Muscle layer of duodenum (tissue), 2 donors: ENCODE measurements at regions not wholly inside any gene's neighbourhood (a gene's known extent, or its start where the extent isn't known, plus 50 kb on each side); places are given as distances from the start of the nearest gene placed in this dataset.

Source experiments
- H3K27ac ChIP-seq: one replicate; pipeline ENCODE4 v1.7.0; 2013; ENCODE audit warnings: mild to moderate bottlenecking, low read length
- H3K27me3 ChIP-seq: one replicate; pipeline ENCODE4 v1.7.0; 2013; ENCODE audit warnings: low read depth, mild to moderate bottlenecking, control low read depth, low read length
- H3K36me3 ChIP-seq, 2 donors: one replicate each; pipeline ENCODE4 v1.7.0; 2013; ENCODE audit warnings: low read length in 2 of 2, control low read depth in 1 of 2, mild to moderate bottlenecking in 1 of 2; ENCODE audit not compliant: insufficient read depth in 2 of 2, control insufficient read depth in 1 of 2
- H3K4me1 ChIP-seq, 2 donors: one replicate each; pipeline ENCODE4 v1.7.0; 2013; ENCODE audit warnings: low read length in 2 of 2, mild to moderate bottlenecking in 2 of 2, control low read depth in 1 of 2, moderate library complexity in 1 of 2; ENCODE audit not compliant: insufficient read depth in 2 of 2, control insufficient read depth in 1 of 2
- H3K4me3 ChIP-seq, 2 donors: one replicate each; pipeline ENCODE4 v1.7.0; 2013; ENCODE audit warnings: low read length in 2 of 2, low read depth in 1 of 2, mild to moderate bottlenecking in 1 of 2
- H3K9me3 ChIP-seq, 2 donors: one replicate each; pipeline ENCODE4 v1.7.0; 2013; ENCODE audit warnings: low read length in 2 of 2, control low read depth in 1 of 2, mild to moderate bottlenecking in 1 of 2; ENCODE audit not compliant: control insufficient read depth in 1 of 2
- donor health status: healthy.

DNA sequence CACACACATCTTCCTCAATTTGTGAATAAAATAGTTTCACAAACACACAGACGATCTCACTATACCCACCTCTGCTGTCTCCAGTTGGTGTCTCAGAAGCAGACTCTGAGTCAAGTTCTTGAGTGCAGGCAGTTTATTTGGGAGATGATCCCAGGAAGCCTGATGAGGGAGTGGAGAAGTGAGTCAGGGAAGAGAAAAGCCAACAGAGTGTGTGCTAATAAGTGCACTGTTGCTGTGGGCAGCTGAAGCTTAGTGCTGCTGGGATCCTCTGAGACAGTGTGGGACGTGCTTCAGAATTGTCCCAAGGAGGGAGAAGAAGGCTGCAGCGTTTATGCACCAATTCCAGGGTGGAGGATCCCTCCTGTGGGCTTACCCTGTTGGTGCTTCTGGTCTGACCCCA, 423.2 kb upstream of the C16orf82 start:
- H3K4me3 ChIP-seq = no peak overlapping the region
- no peaks in the 10 kb centered on the region for H3K4me1 ChIP-seq

GRCh38 chr16:26644912-26645543, 421.7 kb upstream of the C16orf82 start:
- no peaks in the 10 kb centered on the region for H3K4me1 ChIP-seq
- no peak overlapping the region for H3K4me3 ChIP-seq
- H3K9me3 ChIP-seq = no peaks in the 10 kb centered on the region
- no peak overlapping the region for H3K27ac ChIP-seq
- H3K27me3 ChIP-seq = no peaks in the 10 kb centered on the region
- no peaks in the 10 kb centered on the region for H3K36me3 ChIP-seq

More for the DNA sequence above, 423.2 kb upstream of the C16orf82 start:
- H3K36me3 ChIP-seq = no peaks in the 10 kb centered on the region
- no peak overlapping the region for H3K27ac ChIP-seq
- H3K27me3 ChIP-seq = no peaks in the 10 kb centered on the region
- no peaks in the 10 kb centered on the region for H3K9me3 ChIP-seq

GRCh38 chr16:26645614-26646013, 421.1 kb upstream of the C16orf82 start:
- Histone ChIP-seq H3K27ac (no peak overlapping the region), H3K4me3 (no peak overlapping the region), H3K4me1 (no peaks in the 10 kb centered on the region), H3K36me3 (no peaks in the 10 kb centered on the region), H3K9me3 (no peaks in the 10 kb centered on the region), H3K27me3 (no peaks in the 10 kb centered on the region)

- H3K27ac ChIP-seq = no peak overlapping the region
- no peak overlapping the region for H3K4me3 ChIP-seq
These were observed 418.9 kb upstream of the C16orf82 start for GRCh38 chr16:26647870-26648269.

GRCh38 chr16:26648851-26649250, 417.9 kb upstream of the C16orf82 start:
- Histone ChIP-seq H3K9me3 (no peaks in the 10 kb centered on the region), H3K4me3 (no peak overlapping the region), H3K36me3 (no peaks in the 10 kb centered on the region), H3K27ac (no peak overlapping the region), H3K27me3 (no peaks in the 10 kb centered on the region), H3K4me1 (no peaks in the 10 kb centered on the region)

More at GRCh38 chr16:26647870-26648269, 418.9 kb upstream of the C16orf82 start:
- Histone ChIP-seq H3K36me3 (no peaks in the 10 kb centered on the region), H3K4me1 (no peaks in the 10 kb centered on the region), H3K27me3 (no peaks in the 10 kb centered on the region), H3K9me3 (no peaks in the 10 kb centered on the region)

DNA sequence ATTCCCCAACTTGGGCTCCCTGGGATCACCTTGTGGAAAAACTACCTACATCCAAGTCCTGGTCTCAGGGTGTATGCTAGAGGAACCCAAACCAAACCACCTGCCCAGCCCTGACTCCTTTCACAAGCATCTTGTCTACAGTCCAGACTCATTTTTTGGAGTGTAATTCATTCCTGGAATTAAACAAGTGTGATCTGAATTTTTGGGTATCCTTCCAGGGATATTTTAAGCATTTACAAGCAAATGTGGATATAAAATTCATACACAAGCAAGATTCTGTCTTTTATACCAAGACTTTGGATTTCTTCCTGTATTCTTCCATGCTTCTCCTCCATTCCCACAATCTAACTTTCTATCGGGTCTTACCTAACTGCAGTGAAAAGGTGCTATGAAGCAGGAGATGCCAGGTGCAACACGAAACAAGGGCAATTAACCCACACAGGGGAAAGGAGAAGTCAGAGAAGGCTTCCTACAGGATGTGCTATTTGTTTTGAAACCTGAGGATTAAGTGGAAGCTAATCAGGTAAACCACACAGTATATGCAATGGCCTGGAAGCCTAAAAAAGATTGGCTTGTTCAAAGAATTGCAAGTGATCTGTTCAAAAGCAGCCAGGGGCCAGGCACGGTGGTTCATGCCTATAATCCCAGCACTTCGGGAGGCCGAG, 417.2 kb upstream of the C16orf82 start:
- H3K27me3 ChIP-seq = no peaks in the 10 kb centered on the region
- H3K27ac ChIP-seq = no peak overlapping the region
- no peak overlapping the region for H3K4me3 ChIP-seq
- no peaks in the 10 kb centered on the region for H3K4me1 ChIP-seq
- no peaks in the 10 kb centered on the region for H3K9me3 ChIP-seq
- no peaks in the 10 kb centered on the region for H3K36me3 ChIP-seq

DNA sequence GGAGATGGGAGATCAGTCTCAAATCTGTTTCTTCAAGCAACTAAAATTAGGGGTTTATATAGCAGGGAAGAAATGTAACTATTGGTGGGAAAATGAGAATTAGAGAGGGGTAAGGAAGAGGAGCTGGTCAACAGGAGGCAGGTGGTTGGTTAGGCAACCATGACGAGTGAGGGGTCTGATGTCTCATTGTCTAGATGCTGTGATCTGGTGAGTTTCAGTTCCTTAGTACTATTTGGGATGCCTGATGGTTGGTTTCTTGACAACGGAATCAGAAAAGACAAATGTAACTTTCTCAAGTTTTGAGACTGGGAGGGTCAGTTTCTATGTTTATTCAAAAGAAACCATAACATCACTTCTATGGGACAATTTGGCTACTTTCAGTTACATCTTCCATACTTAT, 415.3 kb upstream of the C16orf82 start:
- peaks cover 0 to 2% of the 10 kb centered on the region in 2 donors for H3K9me3 ChIP-seq
- no peaks in the 10 kb centered on the region for H3K36me3 ChIP-seq
- no peaks in the 10 kb centered on the region for H3K27me3 ChIP-seq
- no peak overlapping the region for H3K4me3 ChIP-seq
- H3K4me1 ChIP-seq = no peaks in the 10 kb centered on the region
- H3K27ac ChIP-seq = no peak overlapping the region

DNA sequence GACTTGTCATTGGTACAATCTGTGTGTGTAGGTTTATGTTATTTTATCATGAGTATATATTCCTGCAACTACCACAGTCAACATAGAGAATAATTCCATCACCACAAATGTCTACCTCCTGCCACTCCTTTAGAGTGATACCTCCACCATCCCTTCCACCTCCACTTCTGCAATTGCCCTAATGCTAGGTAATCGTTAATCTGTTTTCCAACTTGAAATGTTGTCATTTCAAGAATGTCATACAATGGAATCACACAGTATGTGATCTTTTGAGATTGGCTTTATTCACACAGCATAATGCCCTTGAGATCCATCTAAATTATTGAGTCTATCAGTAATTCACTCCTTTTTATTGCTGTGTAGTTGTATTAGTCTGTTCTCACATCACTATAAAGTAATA, 414.8 kb upstream of the C16orf82 start:
- Histone ChIP-seq H3K36me3 (no peaks in the 10 kb centered on the region), H3K27ac (no peak overlapping the region), H3K4me3 (no peak overlapping the region), H3K27me3 (no peaks in the 10 kb centered on the region), H3K4me1 (no peaks in the 10 kb centered on the region), H3K9me3 (peaks cover 0 to 3% of the 10 kb centered on the region in 2 donors)

GRCh38 chr16:26658486-26658885, 408.2 kb upstream of the C16orf82 start:
- Histone ChIP-seq H3K4me1 (no peaks in the 10 kb centered on the region), H3K9me3 (peaks cover 0 to 11% of the 10 kb centered on the region in 2 donors), H3K36me3 (no peaks in the 10 kb centered on the region), H3K27me3 (no peaks in the 10 kb centered on the region), H3K4me3 (no peak overlapping the region), H3K27ac (no peak overlapping the region)

DNA sequence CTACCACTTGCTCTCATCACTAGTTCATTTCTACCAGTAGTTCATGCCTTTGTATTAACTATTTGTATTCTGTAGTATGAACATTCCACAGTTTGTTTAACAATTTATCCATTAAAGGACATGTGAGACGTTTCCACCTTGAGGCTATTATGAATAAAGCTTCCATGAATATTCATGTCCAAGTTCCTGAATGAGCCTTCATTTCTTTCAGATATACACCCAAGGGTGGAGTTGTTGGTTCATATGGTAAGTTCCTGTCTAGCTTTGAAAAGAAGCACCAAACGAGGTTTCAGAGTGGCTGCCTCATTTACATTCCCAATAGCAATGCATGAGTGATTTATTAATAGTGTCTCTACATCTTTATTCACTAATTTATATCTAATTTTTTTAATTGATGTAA, 407.8 kb upstream of the C16orf82 start:
- no peak overlapping the region for H3K4me3 ChIP-seq

GRCh38 chr16:26664086-26664485, 402.6 kb upstream of the C16orf82 start:
- H3K27me3 ChIP-seq = no peaks in the 10 kb centered on the region
- peaks cover 0 to 3% of the 10 kb centered on the region in 2 donors for H3K9me3 ChIP-seq
- H3K4me3 ChIP-seq = no peak overlapping the region
- no peaks in the 10 kb centered on the region for H3K36me3 ChIP-seq
- H3K27ac ChIP-seq = no peak overlapping the region
- H3K4me1 ChIP-seq = no peaks in the 10 kb centered on the region

More for the DNA sequence above, 407.8 kb upstream of the C16orf82 start:
- no peak overlapping the region for H3K27ac ChIP-seq
- H3K9me3 ChIP-seq = peaks cover 0 to 11% of the 10 kb centered on the region in 2 donors
- no peaks in the 10 kb centered on the region for H3K4me1 ChIP-seq
- H3K27me3 ChIP-seq = no peaks in the 10 kb centered on the region
- no peaks in the 10 kb centered on the region for H3K36me3 ChIP-seq
